SK-MEL-5 (cell line): ENCODE measurements at regions not wholly inside any gene's neighbourhood (a gene's known extent, or its start where the extent isn't known, plus 50 kb on each side); places are given as distances from the start of the nearest gene placed in this dataset.

Experiments
- DNase-seq: peaks from one replicate; pipeline ENCODE4 v3.0.0-alpha.2; 2016; ENCODE audit warnings: low read depth, low spot score
- in situ Hi-C: cut with HindIII; loops from 2 replicates; pipeline ENCODE4 v1.10.0; 2016; ENCODE audit warnings: low sequenced_read_pairs, high pct_unique_total_duplicates, low pct_unique_long_range_greater_than_20kb

- in situ Hi-C loops = no loop called here
- no peak for DNase-seq
Measured at GRCh38 chrX:28120072-28120471, 138.8 kb upstream of the DCAF8L1 start.

DNA sequence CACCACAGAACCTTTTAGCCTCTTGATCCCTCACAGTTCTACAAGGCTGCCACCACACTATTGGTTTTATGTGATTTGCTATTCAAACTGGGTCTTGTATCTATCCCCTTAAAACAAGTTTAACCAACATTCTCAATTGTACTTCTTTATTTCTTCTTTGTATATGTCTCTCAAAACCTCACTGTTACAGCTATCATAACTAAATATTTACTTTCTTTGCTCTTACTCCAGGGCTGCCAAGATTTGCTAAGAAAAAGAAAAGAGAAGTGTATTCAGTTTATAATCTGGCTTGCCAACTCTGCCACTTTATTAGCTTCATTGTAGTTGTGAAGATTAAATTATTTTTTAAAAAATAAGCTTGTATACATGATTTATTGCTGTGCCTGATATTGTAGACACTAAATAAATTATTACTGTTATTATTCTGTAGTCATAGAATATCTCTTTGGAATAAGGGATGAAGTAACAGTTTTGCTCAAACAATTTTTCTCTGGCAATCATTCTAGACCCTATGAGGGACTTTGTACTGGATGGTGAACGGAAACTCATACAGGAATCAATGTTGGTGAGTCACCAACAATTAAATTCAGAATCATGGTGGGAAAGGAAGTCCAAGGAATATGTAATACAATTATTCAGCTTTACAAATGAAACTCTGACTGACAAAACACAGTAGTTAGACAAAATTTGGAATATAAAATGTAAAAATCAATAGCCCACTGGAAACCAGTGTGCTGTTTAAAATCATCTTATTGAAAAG lies 127.1 kb upstream of the DCAF8L1 start:
- no peak for DNase-seq
- in situ Hi-C loops = no loop called here

GRCh38 chrX:28099166-28099565 lies 117.9 kb upstream of the DCAF8L1 start:
- in situ Hi-C loops = no loop called here

GRCh38 chrX:28085653-28086052 lies 104.4 kb upstream of the DCAF8L1 start:
- DNase-seq = no peak
- in situ Hi-C loops = no loop called here

More at GRCh38 chrX:28099166-28099565, 117.9 kb upstream of the DCAF8L1 start:
- no peak for DNase-seq

DNA sequence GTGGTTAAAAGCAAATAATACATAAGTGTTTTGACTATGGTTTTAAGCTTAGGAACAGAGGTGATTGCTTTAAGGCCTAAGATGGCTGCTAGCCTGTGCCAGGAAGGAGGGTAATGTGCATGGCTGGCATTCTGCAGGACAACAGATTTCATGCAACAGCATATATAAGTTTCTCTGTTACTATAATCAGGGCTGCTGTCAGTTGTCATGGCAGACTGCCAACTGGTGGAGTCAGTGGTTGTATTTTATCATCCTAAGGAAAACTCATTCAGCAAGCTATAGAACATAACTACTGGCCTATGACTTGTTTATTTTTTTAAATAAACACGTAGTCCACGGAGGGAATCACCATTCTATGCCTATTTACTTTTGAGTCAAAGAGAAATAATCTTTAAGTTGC lies 77.7 kb upstream of the DCAF8L1 start:
- in situ Hi-C loops = no loop called here
- DNase-seq = peak; percentile 1

DNA sequence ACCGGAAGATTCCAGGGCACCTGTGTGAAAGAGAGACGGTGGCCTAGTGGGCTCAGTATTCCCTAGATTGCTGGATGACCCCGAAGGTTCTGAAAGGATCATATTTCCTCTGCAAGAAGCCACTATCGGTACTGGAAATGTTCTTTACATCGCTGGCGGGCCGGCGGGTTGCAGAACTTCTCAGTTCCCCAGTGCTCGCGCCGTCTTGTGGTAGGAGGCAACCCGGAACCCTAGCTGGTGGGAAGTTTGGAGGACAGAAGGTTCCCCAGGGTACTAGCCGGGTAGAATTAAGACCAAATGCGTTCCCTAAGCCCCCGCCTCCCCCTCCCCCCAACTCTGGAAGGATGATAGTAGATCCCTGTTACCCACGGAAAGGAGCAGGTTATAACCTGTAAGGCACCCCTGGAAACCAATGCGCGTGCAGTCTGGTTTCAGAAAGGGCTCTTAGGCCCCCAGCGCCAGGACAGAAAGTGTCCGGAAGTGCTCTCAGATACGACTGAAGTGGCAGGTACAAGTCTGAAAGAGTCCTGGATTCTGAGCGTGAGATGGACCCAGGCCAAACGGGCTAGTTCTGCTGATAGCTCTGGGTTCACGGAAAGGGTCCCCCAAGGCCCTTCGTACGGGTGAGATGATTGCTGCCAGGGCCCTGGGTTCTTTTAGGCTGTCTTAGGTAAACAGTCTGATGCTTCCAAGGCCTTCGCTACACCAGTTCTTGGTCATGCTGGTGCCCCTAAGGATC lies 61.7 kb upstream of the DCAF8L1 start:
- in situ Hi-C loops = no loop called here
- no peak for DNase-seq

DNA sequence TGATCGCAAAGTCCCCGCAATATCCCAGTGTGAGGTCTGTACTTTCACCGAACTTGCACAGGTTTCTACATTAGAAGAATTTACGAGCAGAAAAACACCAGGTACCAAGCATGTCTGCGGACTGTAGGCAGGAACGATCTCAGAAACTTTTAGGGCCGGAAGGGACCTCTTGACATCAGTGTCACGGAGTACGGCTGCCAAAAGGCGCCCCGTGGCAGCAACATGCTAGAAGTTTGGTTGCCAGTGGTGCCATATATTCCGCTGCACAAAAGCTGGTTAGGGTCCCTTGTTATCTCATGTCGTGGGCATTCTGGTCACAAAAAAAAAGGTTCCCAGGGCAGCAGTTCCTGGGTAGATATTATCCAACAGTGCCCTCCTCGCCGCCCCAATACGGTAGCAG lies 61.0 kb upstream of the DCAF8L1 start:
- in situ Hi-C loops = no loop called here
- no peak for DNase-seq

DNA sequence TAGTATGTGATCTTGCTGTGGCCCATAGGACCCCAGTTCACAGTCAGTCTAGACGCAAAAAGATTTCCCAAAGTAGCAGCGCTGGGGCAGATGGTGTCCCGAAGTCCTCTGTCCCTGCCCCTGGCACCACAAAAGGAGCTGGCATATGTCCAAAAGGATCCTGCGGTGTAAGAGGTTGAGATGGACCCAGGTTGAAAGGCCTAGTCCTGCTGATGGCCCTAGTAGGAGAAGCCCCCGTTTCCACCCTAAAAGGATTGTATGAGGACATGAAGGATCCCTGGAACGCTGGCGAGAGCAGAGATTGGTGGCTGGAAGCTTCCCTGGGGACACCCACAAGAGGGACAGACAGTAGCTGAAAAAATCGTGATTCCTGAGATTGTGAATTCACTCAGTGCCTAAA lies 58.0 kb upstream of the DCAF8L1 start:
- in situ Hi-C loops = no loop called here
- no peak for DNase-seq
